NCI-H2196 (cell line): ENCODE measurements at regions not wholly inside any gene's neighbourhood (a gene's known extent, or its start where the extent isn't known, plus 50 kb on each side); places are given as distances from the start of the nearest gene placed in this dataset.

ENCODE experiments used
- DNase-seq: peaks from one replicate; lab custom pipeline; 2025; ENCODE audit not compliant: unreplicated experiment; lab: John Stamatoyannopoulos, UW

- DNase-seq = no peak
These were observed 274.8 kb downstream of the SS18 start for GRCh38 chr18:25815659-25816058.

- no peak for DNase-seq
These were observed 275.5 kb downstream of the SS18 start for GRCh38 chr18:25814841-25815458.

GRCh38 chr18:25813110-25813509, 277.3 kb downstream of the SS18 start:
- no peak for DNase-seq

- DNase-seq = no peak
These were observed 279.7 kb downstream of the SS18 start for GRCh38 chr18:25810736-25811135.

- DNase-seq = no peak
These were observed 284.5 kb downstream of the SS18 start for GRCh38 chr18:25805939-25806338.

- no peak for DNase-seq
These were observed 285.1 kb downstream of the SS18 start for GRCh38 chr18:25805323-25805722.

GRCh38 chr18:25799231-25799630, 291.2 kb downstream of the SS18 start:
- DNase-seq = no peak

GRCh38 chr18:25798046-25798445, 292.4 kb downstream of the SS18 start:
- DNase-seq = no peak

GRCh38 chr18:25795213-25795612, 295.2 kb downstream of the SS18 start:
- DNase-seq = no peak

GRCh38 chr18:25787276-25787675, 303.1 kb downstream of the SS18 start:
- no peak for DNase-seq

- DNase-seq = no peak
These were observed 303.7 kb downstream of the SS18 start for GRCh38 chr18:25786758-25787157.

GRCh38 chr18:25780105-25780504, 310.3 kb downstream of the SS18 start:
- DNase-seq = no peak

GRCh38 chr18:25771796-25772195, 318.6 kb downstream of the SS18 start:
- no peak for DNase-seq

GRCh38 chr18:25764777-25765176, 325.6 kb downstream of the SS18 start:
- DNase-seq = no peak

GRCh38 chr18:25759111-25759510, 331.3 kb downstream of the SS18 start:
- no peak for DNase-seq

- DNase-seq = no peak
These were observed 346.7 kb downstream of the SS18 start for GRCh38 chr18:25743646-25744151.

GRCh38 chr18:25739376-25739775, 351.0 kb downstream of the SS18 start:
- DNase-seq = no peak

GRCh38 chr18:25737710-25738311, 352.6 kb downstream of the SS18 start:
- no peak for DNase-seq

- no peak for DNase-seq
These were observed 353.9 kb downstream of the SS18 start for GRCh38 chr18:25736516-25736915.

GRCh38 chr18:25735459-25735858, 355.0 kb downstream of the SS18 start:
- no peak for DNase-seq

- DNase-seq = no peak
These were observed 356.1 kb downstream of the SS18 start for GRCh38 chr18:25734336-25734735.

- no peak for DNase-seq
These were observed 357.6 kb downstream of the SS18 start for GRCh38 chr18:25732862-25733261.

- DNase-seq = no peak
These were observed 361.3 kb downstream of the SS18 start for GRCh38 chr18:25729072-25729471.
